GM19351 (cell line): ENCODE measurements at regions not wholly inside any gene's neighbourhood (a gene's known extent, or its start where the extent isn't known, plus 50 kb on each side); places are given as distances from the start of the nearest gene placed in this dataset.
A peak's percentile ranks its signal among the peaks of the same experiment; 100 is the strongest.
"Not testable (repeated sequence)": the region's sequence is repeated elsewhere in the genome, so short reads cannot be mapped to it uniquely, and the experiment has no call there.

ENCODE experiments used
- ATAC-seq: cut with Tn5 transposase; IDR thresholded peaks from one replicate; pipeline ENCODE4 v1.9.1; 2021; ENCODE audit warnings: mild to moderate bottlenecking, moderate library complexity; ENCODE audit not compliant: unreplicated experiment

DNA sequence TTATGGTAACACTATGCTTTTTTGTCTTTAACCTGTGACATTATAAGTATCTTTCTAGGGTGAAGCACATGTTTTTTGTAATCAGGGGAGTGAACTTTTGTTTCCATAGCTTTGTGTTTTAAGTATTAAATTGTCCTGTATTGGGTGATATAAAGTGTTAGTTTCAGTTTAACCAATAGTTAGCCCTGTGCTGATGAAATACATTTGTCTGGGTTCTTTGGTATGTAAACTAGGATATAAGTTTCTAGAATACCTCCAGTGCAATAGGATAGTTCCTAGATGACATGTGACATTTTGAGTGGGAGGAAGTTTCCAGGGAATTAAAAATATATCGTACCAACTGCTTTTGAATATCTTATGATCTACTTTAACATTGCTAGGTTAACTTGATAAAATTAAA, 611.0 kb upstream of the MARCKS start:
- ATAC-seq, result no peak

DNA sequence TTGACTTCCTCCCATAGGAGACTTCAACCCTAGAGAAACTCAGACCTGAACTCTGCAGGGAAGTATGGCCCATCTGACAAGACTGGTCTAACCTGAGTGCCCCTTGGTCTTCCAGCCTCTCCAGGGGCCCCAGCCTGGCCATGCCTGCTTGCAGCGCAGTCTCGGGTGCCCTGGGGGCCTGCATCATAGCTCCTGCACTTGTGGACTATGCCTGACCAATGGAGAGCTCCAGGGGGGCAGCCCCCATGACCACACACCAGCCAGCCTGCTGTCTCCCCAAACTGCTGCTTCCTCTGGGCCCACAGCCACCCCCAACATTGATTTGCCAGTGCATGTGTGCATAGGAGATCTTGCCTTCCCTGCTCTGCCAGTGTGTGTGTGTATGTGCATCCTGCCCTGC, 608.6 kb upstream of the MARCKS start:
- no peak for ATAC-seq

DNA sequence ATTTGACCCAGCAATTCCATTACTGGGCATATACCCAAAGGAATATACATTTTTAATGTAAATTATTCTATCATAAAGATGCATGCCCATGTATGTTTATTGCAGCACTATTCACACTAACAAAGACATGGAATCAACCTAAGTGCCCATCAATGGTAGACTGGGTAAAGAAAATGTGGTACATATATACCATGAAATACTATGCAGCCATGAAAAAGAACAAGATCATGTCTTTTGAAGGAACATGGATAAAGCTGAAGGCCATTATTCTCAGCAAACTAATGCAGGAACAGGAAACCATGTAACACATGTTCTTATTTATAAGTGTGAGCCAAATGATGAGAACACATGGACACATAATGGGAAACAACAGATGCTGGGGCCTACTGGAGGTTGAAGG, 603.0 kb upstream of the MARCKS start:
- ATAC-seq, result not testable (repeated sequence)

DNA sequence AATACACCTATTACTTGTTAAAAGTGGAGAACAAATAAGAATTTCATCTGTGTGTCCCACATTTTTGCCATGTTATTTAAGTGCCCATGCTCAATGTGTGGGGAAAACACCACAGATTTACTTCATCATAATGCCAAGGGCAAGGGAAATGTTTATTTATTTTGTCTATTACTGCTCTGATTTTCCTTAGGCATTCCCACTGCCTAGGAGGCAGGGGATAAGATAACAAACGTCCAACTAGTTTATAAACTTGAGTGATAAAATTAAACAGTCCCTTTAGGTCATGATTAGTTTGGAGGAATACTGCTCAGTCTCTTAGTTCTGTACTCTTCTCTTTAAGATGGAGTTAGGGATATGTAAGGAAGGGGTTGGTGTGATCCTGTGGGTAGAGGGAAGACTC, 598.4 kb upstream of the MARCKS start:
- ATAC-seq, result no peak

DNA sequence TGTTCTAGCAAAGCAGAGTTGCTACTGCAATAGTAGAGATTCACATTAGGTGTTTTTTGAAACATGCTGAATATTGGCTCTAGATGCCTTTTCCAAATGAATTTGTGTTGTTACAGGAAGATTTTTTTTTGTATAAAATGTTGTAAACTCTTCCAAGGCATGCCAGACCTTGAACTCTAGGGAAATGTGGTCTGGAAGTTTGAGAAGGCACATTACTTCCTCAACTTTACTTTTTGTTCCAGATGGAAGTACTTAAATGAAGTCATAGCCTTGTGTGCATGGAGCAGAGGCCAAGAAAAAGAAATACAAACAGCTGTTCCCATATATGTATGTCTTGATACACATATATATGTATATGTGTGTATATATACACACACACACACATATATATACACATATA, 585.7 kb upstream of the MARCKS start:
- ATAC-seq, result no peak

DNA sequence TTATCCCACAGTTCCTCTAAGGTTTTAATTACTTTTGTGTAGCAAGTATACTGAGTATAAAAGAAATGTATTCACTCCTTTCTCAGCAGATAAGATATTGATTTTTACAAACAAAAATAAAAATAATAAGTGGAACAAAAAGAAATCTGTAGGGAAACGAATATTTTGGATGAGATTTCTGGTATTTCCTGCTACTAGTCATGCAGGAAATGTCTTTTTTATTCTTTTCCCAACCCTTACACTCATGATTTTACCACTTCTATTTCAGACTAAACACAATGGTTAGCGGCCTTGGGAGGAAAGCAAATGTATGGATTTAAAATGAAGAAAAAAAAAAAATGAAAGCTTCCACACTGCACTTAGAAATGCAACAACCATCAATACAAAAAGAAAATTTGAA, 580.5 kb upstream of the MARCKS start:
- ATAC-seq, result no peak

DNA sequence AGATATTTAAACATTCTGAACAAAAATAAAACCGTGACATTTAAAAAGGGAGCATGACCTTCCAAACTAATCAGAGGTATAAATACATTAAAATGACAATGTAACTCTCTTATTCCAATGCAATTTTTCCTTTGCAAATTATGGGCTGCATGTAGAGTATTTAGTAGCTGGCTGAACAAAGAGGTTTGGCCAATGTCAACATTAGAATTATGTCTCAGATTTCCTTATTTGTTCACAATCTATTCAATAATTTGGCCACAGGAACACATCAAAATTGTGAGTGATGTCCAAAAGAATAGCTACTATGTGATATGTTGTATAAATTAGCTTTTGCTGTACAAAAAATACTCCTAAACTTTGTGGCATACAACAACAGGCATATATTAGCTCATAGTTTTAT, 580.0 kb upstream of the MARCKS start:
- ATAC-seq, result no peak

DNA sequence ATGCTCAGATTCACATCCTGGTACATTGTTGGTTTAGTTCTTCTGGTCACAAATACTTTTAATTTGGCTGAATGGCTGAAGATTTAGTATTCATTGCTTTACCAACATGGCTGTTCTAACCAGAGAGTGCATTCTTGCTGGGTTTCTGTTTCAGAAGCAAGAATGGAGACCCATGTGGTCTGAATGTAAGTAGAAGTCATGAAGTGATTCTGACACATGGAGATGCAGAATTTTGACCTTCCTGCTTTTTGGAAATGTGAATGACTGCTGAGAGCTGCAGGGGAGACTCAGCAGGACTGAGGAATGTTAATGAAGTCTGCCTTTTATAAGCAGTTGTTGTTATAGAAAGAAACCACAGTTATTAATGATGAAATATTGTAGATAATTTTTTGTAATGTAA, 576.1 kb upstream of the MARCKS start:
- ATAC-seq, result peak; percentile 48

DNA sequence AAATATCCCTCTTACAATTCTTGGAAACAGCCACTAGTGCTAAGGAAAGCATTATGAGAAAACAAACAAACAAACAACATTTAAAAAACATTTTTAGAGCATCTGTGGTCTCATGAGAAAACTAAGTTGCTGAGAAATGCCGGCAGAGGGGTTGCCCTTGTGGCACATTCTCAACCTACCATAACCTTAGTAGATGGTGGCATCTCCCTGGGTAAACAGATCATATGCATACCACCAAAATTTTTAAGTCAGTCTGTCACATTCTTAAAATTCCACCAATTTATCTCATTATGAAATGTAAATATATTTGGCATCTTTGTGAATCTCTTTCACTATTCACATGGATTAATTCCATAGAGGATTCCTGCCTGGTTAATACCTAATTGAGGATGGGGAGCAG, 575.7 kb upstream of the MARCKS start:
- no peak for ATAC-seq

DNA sequence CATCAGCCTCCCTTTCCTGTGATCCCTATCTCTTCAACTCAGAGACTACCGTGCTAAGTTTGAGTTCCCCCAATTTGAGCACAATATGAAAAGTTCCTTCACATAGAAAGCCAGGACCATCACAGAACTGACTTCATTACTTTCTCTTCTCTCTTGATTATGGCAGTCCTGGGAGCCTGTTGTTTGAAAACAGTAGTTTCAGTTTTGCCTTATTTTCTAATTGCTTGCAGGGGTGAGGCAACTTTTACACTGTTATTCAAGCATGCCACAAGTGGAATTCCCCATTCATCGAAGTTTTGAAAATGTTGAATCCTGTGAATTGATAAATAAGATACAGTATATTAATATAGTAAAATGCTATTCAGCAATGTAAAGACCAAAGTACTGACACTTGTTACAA, 569.7 kb upstream of the MARCKS start:
- peak; percentile 51 for ATAC-seq

DNA sequence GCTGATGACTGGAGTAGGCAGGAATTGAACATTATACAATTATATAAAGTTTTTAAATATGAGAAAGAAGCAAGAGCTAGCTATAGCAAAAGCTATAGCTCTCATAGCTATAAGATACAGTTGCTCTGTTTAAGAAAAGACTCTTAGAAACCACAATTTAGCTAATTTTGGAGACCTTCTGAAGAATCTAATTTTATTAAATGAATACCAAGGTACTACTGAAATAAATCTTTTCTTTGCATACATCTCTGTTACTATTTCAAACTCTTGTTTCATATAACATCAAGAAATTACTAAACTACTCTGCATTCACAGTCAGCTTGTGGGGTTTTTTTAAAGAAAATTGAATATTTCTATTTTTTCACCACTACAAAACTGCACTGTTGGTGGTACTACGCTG, 568.7 kb upstream of the MARCKS start:
- no peak for ATAC-seq

DNA sequence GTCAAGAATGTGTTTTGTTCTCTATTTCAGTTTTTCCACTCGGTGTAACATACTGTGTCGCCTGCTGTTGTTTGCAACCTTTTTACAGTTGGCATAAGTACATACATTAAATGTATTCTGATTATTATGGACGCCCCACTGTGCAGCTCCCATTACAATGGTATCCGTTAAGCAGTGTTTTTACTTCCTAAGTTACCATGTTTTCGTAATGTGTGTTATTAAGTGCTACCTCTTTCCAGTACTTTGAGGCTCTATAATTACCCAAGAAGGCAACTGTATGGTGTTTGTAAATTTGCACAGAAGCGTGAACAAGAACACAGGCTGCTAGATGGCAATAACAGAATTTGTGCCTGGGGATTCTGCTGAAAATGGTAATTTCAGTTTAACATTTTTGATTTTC, 568.0 kb upstream of the MARCKS start:
- no peak for ATAC-seq

DNA sequence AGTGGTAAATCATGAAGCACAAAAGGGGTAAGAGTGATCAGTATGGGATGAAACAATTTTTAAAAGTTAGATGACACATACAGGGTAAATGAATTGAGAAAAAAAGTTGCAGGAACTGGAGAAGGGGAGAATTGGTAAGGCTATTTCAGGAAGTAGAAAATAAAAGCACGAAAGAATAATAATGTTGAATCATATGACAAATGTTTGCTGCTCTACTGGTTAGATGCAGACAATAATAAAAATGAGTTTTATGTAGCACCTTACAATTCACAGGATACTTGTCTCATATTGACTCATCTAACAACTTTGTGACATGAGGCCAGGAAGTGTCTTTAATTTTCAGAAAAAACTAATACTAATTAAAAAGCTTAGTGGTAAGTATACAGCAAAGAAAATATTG, 566.5 kb upstream of the MARCKS start:
- ATAC-seq, result no peak

DNA sequence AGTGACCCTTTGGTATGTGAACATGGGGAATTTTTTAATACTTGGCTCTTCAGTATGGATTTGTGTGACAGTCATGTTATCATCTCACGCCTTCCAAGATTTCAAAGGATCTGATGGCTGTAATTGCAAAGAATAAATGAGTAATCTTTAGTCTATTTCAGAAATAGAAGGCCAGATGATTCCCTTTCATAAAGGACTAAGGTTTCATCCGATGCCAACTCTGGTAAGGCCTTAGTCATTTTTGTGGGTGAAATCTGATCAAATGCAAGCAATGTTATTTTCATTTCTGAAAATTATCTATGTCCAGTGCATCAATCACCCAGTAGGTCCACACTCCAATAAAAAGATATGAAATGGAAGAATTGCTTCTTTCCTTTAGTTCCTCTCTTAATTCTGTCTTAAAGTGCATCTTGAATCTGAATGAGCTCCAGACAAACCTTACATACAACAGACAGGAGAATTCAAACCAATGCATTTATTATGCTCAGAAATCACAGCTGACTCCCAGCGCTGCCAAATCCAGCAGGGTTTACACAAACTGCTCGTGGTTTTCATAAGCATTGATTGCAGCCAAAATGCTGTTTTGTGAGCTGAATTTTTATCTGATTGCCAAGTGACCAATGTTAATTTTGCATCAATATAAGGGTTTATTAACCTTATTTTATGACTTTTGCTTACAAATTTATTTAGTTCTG, 565.2 kb upstream of the MARCKS start:
- ATAC-seq, result no peak

DNA sequence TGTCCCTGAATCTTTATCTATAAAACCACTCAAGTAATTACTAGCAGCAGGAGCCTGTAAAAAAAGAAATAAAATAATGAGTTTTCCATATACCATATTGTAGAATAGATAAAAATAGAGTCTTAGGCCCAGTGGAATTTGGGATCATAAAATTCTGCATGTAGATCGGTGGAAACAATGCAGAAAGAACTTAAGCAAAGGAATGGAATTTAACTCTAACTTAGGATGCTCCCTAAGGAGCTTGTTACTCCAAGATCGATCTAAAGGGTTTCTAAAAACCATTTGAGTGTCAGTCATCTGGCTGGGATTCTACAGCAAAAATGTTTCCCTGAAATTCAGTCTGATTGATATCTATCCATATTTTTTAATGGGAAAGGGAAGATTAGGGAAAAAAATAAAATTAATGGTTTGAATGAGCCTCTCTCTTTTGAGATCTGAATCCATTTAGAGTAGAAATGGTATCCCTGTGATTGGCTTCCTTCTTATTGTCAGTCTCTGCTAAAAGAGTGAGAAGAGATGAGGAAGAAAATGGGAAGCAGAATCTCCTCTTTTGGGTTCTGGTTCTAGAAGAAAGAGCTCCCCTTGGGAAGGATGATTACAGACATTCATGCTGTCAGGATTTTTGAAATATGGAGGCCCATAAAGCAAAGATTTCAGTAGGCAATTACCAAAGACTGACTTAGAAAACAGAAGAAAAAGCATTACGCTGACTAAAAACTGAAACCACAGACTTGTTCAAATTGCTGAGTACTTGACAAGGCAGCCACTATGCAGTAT, 564.3 kb upstream of the MARCKS start:
- peak; percentile 91 for ATAC-seq

DNA sequence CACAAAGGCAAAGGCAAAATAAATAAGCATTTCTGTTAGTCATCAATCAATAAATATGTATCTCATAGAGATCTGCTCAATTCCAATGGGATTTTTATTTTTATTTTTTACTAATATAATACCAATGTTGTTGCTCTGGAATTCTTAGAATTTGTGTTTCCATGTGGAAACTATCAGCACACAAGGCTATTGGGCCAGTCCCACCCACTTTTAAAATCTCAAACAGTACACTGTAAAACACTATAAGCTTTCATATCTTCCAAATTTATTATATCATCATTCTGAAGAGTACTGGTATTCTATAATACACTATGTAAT, 563.8 kb upstream of the MARCKS start:
- ATAC-seq, result no peak

DNA sequence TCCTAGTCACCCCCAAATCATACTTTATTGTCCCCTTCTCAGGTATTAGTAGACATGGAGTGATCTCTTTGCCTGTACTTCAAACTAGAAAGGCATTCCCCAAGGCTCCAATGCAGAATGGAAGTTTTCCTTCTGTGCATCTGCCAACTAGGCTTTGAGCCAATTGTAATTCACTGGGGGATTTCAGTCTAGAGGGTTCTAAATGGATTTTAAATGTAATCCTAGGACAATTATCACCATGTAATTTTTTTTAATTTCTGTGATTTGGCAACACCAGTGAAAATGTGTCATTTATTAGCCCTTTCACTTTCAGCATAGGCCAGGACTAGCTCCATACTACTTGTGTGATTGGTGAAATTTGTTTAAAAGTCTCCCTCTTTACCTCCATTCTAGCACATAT, 557.6 kb upstream of the MARCKS start:
- ATAC-seq, result no peak

DNA sequence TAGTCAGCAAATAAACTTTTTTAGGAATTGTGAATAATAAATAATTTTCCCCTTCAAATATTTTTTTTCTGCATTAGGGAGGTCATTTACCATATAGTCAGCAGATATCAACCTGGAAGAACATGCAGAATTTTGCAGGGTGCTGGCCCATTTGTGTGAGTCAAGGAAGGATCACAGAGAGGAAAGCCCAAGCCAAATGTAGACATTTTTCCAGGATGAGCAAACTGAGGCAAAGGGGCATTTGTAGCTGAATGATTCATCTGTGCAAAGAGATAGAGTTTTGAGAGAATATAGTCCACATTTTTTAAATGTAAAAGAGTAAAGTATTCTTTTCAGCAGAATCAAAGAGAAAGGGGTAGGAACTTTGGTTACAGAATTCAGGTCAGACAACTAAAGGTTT, 555.5 kb upstream of the MARCKS start:
- ATAC-seq, result no peak

DNA sequence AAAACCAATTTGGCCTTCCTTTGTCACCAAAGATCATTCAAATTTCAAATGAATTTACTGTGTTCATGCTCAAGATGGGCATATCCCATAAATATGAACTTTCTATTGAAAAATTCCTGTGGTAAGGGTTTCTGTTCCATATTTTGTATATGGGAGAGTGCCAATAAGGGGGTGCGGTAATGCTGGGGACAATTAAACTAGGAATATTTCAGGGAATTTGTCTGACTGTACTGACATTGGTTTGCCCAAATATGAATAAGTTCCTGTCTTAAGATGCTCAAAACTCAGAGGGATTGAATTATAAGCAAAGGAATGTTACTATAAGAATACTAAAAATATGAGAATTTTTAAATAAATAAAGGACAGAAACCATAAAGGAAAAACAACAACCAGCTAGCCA, 553.0 kb upstream of the MARCKS start:
- no peak for ATAC-seq

DNA sequence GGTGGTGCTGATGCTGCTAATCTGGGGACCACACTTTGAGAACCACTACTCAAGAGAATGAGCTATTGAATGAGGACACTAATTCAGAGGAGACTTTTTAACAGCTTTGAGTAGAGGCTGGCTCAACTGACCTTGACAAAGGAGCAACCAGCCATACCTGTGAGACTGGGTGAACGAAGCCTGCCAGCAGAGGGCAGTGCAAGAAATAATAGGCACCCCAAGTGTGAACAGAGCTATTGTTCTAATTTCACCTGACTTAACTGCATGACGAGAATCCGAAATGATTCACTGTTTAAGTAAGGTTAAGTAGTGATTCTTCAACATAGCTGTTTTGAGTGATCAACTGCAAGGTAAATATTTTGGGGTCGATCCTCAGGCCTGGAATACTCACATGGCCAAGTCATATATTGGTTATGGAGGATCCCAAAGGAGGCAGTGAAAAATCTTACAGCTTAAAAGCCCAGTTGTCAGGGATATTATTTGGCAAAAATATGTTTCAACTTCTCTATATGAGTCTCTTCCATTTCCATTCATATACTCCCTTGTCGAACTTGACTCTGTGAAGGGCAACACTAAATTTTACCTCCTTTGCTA, 550.5 kb upstream of the MARCKS start:
- ATAC-seq, result peak; percentile 97

DNA sequence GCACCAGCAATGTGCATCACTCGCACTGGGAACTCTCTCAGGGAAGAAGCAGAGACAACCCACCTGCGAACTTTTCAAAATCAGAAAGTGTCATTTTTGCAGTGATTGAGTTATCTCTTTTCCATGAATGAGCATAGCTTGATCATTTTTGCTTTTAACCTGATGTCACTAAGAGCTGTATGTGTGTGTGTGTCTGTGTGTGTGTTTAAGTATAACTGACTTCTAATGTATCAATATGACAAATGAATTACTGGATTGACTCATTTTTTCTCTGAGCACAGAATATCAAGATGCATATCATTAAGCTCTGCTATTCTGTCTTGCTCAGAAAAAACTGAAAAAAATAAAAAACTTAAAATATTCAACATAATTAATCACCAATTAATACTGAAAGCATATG, 548.9 kb upstream of the MARCKS start:
- no peak for ATAC-seq

DNA sequence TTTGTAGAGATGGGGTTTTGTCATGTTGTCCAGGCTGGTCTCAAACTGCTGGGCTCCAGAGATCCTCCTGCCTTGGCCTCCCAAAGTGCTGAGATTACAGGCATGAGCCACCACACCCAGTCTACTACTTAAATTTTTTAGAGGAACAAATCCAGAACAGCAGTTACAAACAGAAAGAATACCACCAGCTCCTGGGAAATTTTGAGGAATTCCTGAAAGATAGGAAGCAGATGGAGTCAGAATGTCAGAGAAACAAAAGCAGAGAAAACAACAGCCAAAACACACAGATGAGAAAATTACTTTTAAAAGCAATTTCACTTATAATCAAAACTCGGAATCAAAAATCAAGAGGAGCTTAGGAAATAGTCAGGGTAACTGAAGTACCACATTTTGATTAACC, 543.3 kb upstream of the MARCKS start:
- ATAC-seq, result no peak

DNA sequence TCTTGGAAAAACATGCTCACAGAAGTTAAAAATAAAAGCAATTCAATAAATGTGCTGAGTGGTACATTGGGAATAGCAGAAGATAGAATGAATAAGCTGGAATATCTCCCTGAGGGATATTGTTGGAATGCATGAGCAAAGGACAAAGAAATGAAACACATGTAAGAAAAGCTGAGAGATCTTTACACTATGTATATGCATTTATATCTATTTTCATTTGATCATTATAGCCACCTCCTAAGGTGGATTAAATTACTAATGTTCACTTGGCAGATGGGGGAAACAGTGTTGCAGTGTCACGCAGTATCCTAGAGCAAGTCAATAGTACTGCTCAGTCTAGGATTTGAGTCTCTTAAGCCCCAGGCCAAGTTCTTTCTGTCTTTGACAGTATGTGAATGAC, 542.0 kb upstream of the MARCKS start:
- ATAC-seq, result no peak
